ENCODE measurements at regions not wholly inside any gene's neighbourhood (a gene's known extent, or its start where the extent isn't known, plus 50 kb on each side); places are given as distances from the start of the nearest gene placed in this dataset.

GRCh38 chr1:5693568-5693967, 298.7 kb downstream of the NPHP4 start:
- no peak for TF ChIP-seq CTCF (IDR thresholded peaks at IDR 0.05; ENCODE audit: borderline replicate concordance, extremely low read depth, insufficient read depth)
- no peak for DNase-seq
- Histone ChIP-seq H3K9ac (ENCODE audit: low read length in 3 of 3) (no peak overlapping the region), H3K27me3 (ENCODE audit: control insufficient read depth, insufficient read depth, low read length) (no peaks in the 10 kb centered on the region), H3K4me1 (ENCODE audit: control insufficient read depth in 2 of 3, insufficient read depth in 2 of 3, low read depth in 1 of 3, low read length in 3 of 3) (no peaks in the 10 kb centered on the region), H3K4me3 (ENCODE audit: low read length in 3 of 3) (no peak overlapping the region), H3K9me3 (ENCODE audit: control insufficient read depth in 2 of 3, insufficient read depth in 1 of 3, low read length in 3 of 3) (no peaks in the 10 kb centered on the region), H3K27ac (ENCODE audit: low read depth in 2 of 2, low read length in 2 of 2) (no peak overlapping the region), H3K36me3 (ENCODE audit: control insufficient read depth in 2 of 3, insufficient read depth in 3 of 3, low read length in 3 of 3) (no peaks in the 10 kb centered on the region)
- no peak for FAIRE-seq
- intact Hi-C loops (cut with DNase I): no loop called here

GRCh38 chr1:5692664-5693063, 299.6 kb downstream of the NPHP4 start:
- Histone ChIP-seq H3K27me3 (ENCODE audit: control insufficient read depth, insufficient read depth, low read length) (no peaks in the 10 kb centered on the region), H3K27ac (ENCODE audit: low read depth in 2 of 2, low read length in 2 of 2) (no peak overlapping the region), H3K4me1 (ENCODE audit: control insufficient read depth in 2 of 3, insufficient read depth in 2 of 3, low read depth in 1 of 3, low read length in 3 of 3) (no peaks in the 10 kb centered on the region), H3K9me3 (ENCODE audit: control insufficient read depth in 2 of 3, insufficient read depth in 1 of 3, low read length in 3 of 3) (no peaks in the 10 kb centered on the region), H3K36me3 (ENCODE audit: control insufficient read depth in 2 of 3, insufficient read depth in 3 of 3, low read length in 3 of 3) (no peaks in the 10 kb centered on the region), H3K9ac (ENCODE audit: low read length in 3 of 3) (no peak overlapping the region), H3K4me3 (ENCODE audit: low read length in 3 of 3) (no peak overlapping the region)
- no peak for FAIRE-seq
- TF ChIP-seq CTCF (IDR thresholded peaks at IDR 0.05; ENCODE audit: borderline replicate concordance, extremely low read depth, insufficient read depth): no peak
- intact Hi-C loops (cut with DNase I): no loop called here
- no peak for DNase-seq

GRCh38 chr1:5691795-5692509, 300.3 kb downstream of the NPHP4 start:
- no peak overlapping the region for H3K4me3 ChIP-seq (ENCODE audit: low read length in 3 of 3)
- intact Hi-C loops (cut with DNase I): no loop called here
- no peak for TF ChIP-seq CTCF (IDR thresholded peaks at IDR 0.05; ENCODE audit: borderline replicate concordance, extremely low read depth, insufficient read depth)

GRCh38 chr1:5690898-5691297, 301.3 kb downstream of the NPHP4 start:
- H3K36me3 ChIP-seq (ENCODE audit: control insufficient read depth in 2 of 3, insufficient read depth in 3 of 3, low read length in 3 of 3): no peaks in the 10 kb centered on the region
- no peak overlapping the region for H3K27ac ChIP-seq (ENCODE audit: low read depth in 2 of 2, low read length in 2 of 2)
- FAIRE-seq: no peak
- no peak overlapping the region for H3K4me3 ChIP-seq (ENCODE audit: low read length in 3 of 3)
- DNase-seq: no peak
- H3K4me1 ChIP-seq (ENCODE audit: control insufficient read depth in 2 of 3, insufficient read depth in 2 of 3, low read depth in 1 of 3, low read length in 3 of 3): no peaks in the 10 kb centered on the region
- TF ChIP-seq CTCF (IDR thresholded peaks at IDR 0.05; ENCODE audit: borderline replicate concordance, extremely low read depth, insufficient read depth): no peak
- H3K27me3 ChIP-seq (ENCODE audit: control insufficient read depth, insufficient read depth, low read length): no peaks in the 10 kb centered on the region
- no peaks in the 10 kb centered on the region for H3K9me3 ChIP-seq (ENCODE audit: control insufficient read depth in 2 of 3, insufficient read depth in 1 of 3, low read length in 3 of 3)
- intact Hi-C loops (cut with DNase I): no loop called here
- H3K9ac ChIP-seq (ENCODE audit: low read length in 3 of 3): no peak overlapping the region

More at GRCh38 chr1:5691795-5692509, 300.3 kb downstream of the NPHP4 start:
- H3K27ac ChIP-seq (ENCODE audit: low read depth in 2 of 2, low read length in 2 of 2): no peak overlapping the region
- FAIRE-seq: no peak
- no peaks in the 10 kb centered on the region for H3K9me3 ChIP-seq (ENCODE audit: control insufficient read depth in 2 of 3, insufficient read depth in 1 of 3, low read length in 3 of 3)
- no peaks in the 10 kb centered on the region for H3K27me3 ChIP-seq (ENCODE audit: control insufficient read depth, insufficient read depth, low read length)
- H3K9ac ChIP-seq (ENCODE audit: low read length in 3 of 3): no peak overlapping the region
- no peaks in the 10 kb centered on the region for H3K36me3 ChIP-seq (ENCODE audit: control insufficient read depth in 2 of 3, insufficient read depth in 3 of 3, low read length in 3 of 3)
- no peaks in the 10 kb centered on the region for H3K4me1 ChIP-seq (ENCODE audit: control insufficient read depth in 2 of 3, insufficient read depth in 2 of 3, low read depth in 1 of 3, low read length in 3 of 3)
- DNase-seq: no peak
